Hepatocyte (in vitro differentiated cells): ENCODE measurements at regions not wholly inside any gene's neighbourhood (a gene's known extent, or its start where the extent isn't known, plus 50 kb on each side); places are given as distances from the start of the nearest gene placed in this dataset.

ENCODE experiments used
- DNase-seq: peaks from one replicate; pipeline ENCODE4 v3.0.0-alpha.2; 2016; ENCODE audit warnings: low spot score
- H2AFZ ChIP-seq: fragments of 200-600 bp; sonication (generic); 2 replicates; pipeline ENCODE4 v1.6.0; 2016; ENCODE audit warnings: antibody characterized with exemption, mild to moderate bottlenecking
- H3K27ac ChIP-seq: fragments of 200-600 bp; sonication (generic); 2 replicates; pipeline ENCODE4 v1.5.1; 2016; ENCODE audit warnings: mild to moderate bottlenecking
- H3K27me3 ChIP-seq: fragments of 200-600 bp; sonication (generic); 2 replicates; pipeline ENCODE4 v1.6.1; 2016
- H3K36me3 ChIP-seq: fragments of 200-600 bp; sonication (generic); replicated peaks from 2 replicates; pipeline ENCODE4 v1.5.1; 2016; ENCODE audit warnings: low read depth; ENCODE audit not compliant: insufficient read depth
- H3K4me1 ChIP-seq: fragments of 200-600 bp; sonication (generic); 2 replicates; pipeline ENCODE4 v1.5.1; 2016; ENCODE audit warnings: mild to moderate bottlenecking, moderate library complexity; ENCODE audit not compliant: insufficient read depth
- H3K4me2 ChIP-seq: fragments of 200-600 bp; sonication (generic); 2 replicates; pipeline ENCODE4 v1.6.0; 2016
- H3K4me3 ChIP-seq: fragments of 200-600 bp; sonication (generic); 2 replicates; pipeline ENCODE4 v1.5.1; 2016; ENCODE audit warnings: mild to moderate bottlenecking
- H3K79me2 ChIP-seq: fragments of 200-600 bp; sonication (generic); 2 replicates; pipeline ENCODE4 v1.6.0; 2017; ENCODE audit warnings: mild to moderate bottlenecking
- H3K9me2 ChIP-seq: fragments of 200-600 bp; sonication (generic); replicated peaks from 2 replicates; pipeline ENCODE4 v1.6.0; 2017; ENCODE audit warnings: mild to moderate bottlenecking; ENCODE audit not compliant: insufficient read depth
- H3K9me3 ChIP-seq: fragments of 200-600 bp; sonication (generic); 2 replicates; pipeline ENCODE4 v1.5.1; 2016; ENCODE audit warnings: low read depth, mild to moderate bottlenecking
- H4K20me1 ChIP-seq: fragments of 200-600 bp; sonication (generic); 2 replicates; pipeline ENCODE4 v1.6.0; 2016; ENCODE audit warnings: mild to moderate bottlenecking; ENCODE audit not compliant: insufficient read depth, poor library complexity, severe bottlenecking
- CTCF ChIP-seq: fragments of 200-600 bp; sonication (generic); IDR thresholded peaks from 2 replicates; pipeline ENCODE4 v1.5.1; 2016; ENCODE audit warnings: antibody characterized with exemption, mild to moderate bottlenecking; ENCODE audit not compliant: poor library complexity
- EZH2 ChIP-seq: fragments of 200-600 bp; sonication (generic); IDR thresholded peaks from 2 replicates; pipeline ENCODE4 v1.6.1; 2016; ENCODE audit warnings: antibody characterized with exemption, mild to moderate bottlenecking, borderline replicate concordance
- EZH2phosphoT487 ChIP-seq: fragments of 200-600 bp; sonication (generic); IDR thresholded peaks from one replicate; pipeline ENCODE4 v1.6.1; 2018; ENCODE audit warnings: antibody characterized with exemption, mild to moderate bottlenecking, low read depth, moderate library complexity; ENCODE audit not compliant: unreplicated experiment, severe bottlenecking
- WGBS: methylation state at CpG from one replicate; pipeline ENCODE4 v1.1.6; 2016; ENCODE audit warnings: low lambda C conversion rate; ENCODE audit errors: missing lambda C conversion rate; 5-methylcytosine and 5-hydroxymethylcytosine counted together

GRCh38 chr2:122194546-122194945, 439.1 kb downstream of the TSN start:
- Histone ChIP-seq H4K20me1 (no peaks in the 10 kb centered on the region), H3K27ac (no peak overlapping the region), H3K9me3 (no peaks in the 10 kb centered on the region), H3K4me3 (no peak overlapping the region), H2AFZ (no peak overlapping the region), H3K4me1 (no peaks in the 10 kb centered on the region), H3K36me3 (no peaks in the 10 kb centered on the region), H3K9me2 (no peaks in the 10 kb centered on the region), H3K79me2 (no peaks in the 10 kb centered on the region), H3K4me2 (no peak overlapping the region), H3K27me3 (no peaks in the 10 kb centered on the region)
- no peak for DNase-seq
- WGBS, result 84% methylated on average over 2 of the region's 2 CpGs
- TF ChIP-seq EZH2, result no peak
- no peak for TF ChIP-seq EZH2phosphoT487
- TF ChIP-seq CTCF, result no peak

- no peaks in the 10 kb centered on the region for H3K27me3 ChIP-seq
- H3K4me2 ChIP-seq, result peak overlapping the region; percentile 7
- H3K4me3 ChIP-seq, result no peak overlapping the region
- H3K27ac ChIP-seq, result peak overlapping the region; percentile 35
- H3K9me3 ChIP-seq, result no peaks in the 10 kb centered on the region
- TF ChIP-seq EZH2phosphoT487 (no peak), CTCF (peak; percentile 32)
- DNase-seq, result peak; percentile 37
- H3K36me3 ChIP-seq, result no peaks in the 10 kb centered on the region
- peaks cover 8% of the 10 kb centered on the region for H3K4me1 ChIP-seq
- H2AFZ ChIP-seq, result no peak overlapping the region
- no peaks in the 10 kb centered on the region for H3K9me2 ChIP-seq
- 46% methylated on average over 4 of the region's 4 CpGs for WGBS
- no peaks in the 10 kb centered on the region for H4K20me1 ChIP-seq
- H3K79me2 ChIP-seq, result no peaks in the 10 kb centered on the region
Observed at GRCh38 chr2:122203523-122203922, 448.1 kb downstream of the TSN start.

GRCh38 chr2:122205641-122206040, 450.2 kb downstream of the TSN start:
- no peak overlapping the region for H3K4me2 ChIP-seq
- no peaks in the 10 kb centered on the region for H3K9me2 ChIP-seq
- no peaks in the 10 kb centered on the region for H3K36me3 ChIP-seq
- no peak for DNase-seq
- H3K9me3 ChIP-seq, result no peaks in the 10 kb centered on the region
- H3K27ac ChIP-seq, result no peak overlapping the region
- H4K20me1 ChIP-seq, result no peaks in the 10 kb centered on the region
- no peak for TF ChIP-seq EZH2
- TF ChIP-seq CTCF, result no peak
- H2AFZ ChIP-seq, result no peak overlapping the region
- no peaks in the 10 kb centered on the region for H3K27me3 ChIP-seq
- 76% methylated on average over 2 of the region's 2 CpGs for WGBS
- peaks cover 8% of the 10 kb centered on the region for H3K4me1 ChIP-seq
- no peak overlapping the region for H3K4me3 ChIP-seq
- no peaks in the 10 kb centered on the region for H3K79me2 ChIP-seq

- H2AFZ ChIP-seq, result no peak overlapping the region
- DNase-seq, result no peak
- no peaks in the 10 kb centered on the region for H3K9me2 ChIP-seq
- H3K27me3 ChIP-seq, result no peaks in the 10 kb centered on the region
- H3K4me3 ChIP-seq, result no peak overlapping the region
- H3K27ac ChIP-seq, result no peak overlapping the region
- no peak overlapping the region for H3K4me2 ChIP-seq
- H3K4me1 ChIP-seq, result peaks cover 8% of the 10 kb centered on the region
- no peak for TF ChIP-seq EZH2
- WGBS, result 73% methylated on average over 3 of the region's 3 CpGs
- no peaks in the 10 kb centered on the region for H3K79me2 ChIP-seq
- no peaks in the 10 kb centered on the region for H3K36me3 ChIP-seq
- H4K20me1 ChIP-seq, result no peaks in the 10 kb centered on the region
- H3K9me3 ChIP-seq, result no peaks in the 10 kb centered on the region
Observed at GRCh38 chr2:122206101-122206500, 450.6 kb downstream of the TSN start.
